ENCODE measurements at regions not wholly inside any gene's neighbourhood (a gene's known extent, or its start where the extent isn't known, plus 50 kb on each side); places are given as distances from the start of the nearest gene placed in this dataset.
"Not testable (repeated sequence)": the region's sequence is repeated elsewhere in the genome, so short reads cannot be mapped to it uniquely, and the experiment has no call there.

- Histone ChIP-seq H3K4me3 (ENCODE audit: low read length) (no peak overlapping the region), H3K79me2 (ENCODE audit: low read length) (no peaks in the 10 kb centered on the region), H3K9ac (ENCODE audit: low read length) (no peak overlapping the region), H3K4me2 (ENCODE audit: low read depth, low read length) (no peak overlapping the region), H3K27ac (ENCODE audit: low read length) (no peak overlapping the region), H3K9me2 (replicated peaks; ENCODE audit: insufficient read depth, low read length) (no peaks in the 10 kb centered on the region), H4K20me1 (ENCODE audit: insufficient read depth, low read length) (no peaks in the 10 kb centered on the region), H3K9me3 (replicated peaks; ENCODE audit: insufficient read depth, low read length) (no peaks in the 10 kb centered on the region), H3K4me1 (ENCODE audit: low read length) (no peaks in the 10 kb centered on the region), H3K36me3 (replicated peaks; ENCODE audit: insufficient read depth, low read length) (no peaks in the 10 kb centered on the region), H3F3A (ENCODE audit: insufficient read depth, low read length) (no peaks in the 10 kb centered on the region), H3K27me3 (replicated peaks; ENCODE audit: insufficient read depth, low read length) (no peaks in the 10 kb centered on the region), H2AFZ (ENCODE audit: low read length) (no peak overlapping the region)
- no peak for DNase-seq
- TF ChIP-seq EZH2 (optimal IDR thresholded peaks at IDR 0.05; ENCODE audit: low read depth, low read length) (no peak), EZH2phosphoT487 (IDR thresholded peaks at IDR 0.05; ENCODE audit: low read length) (no peak), CTCF (IDR thresholded peaks at IDR 0.05; ENCODE audit: low read length) (no peak)
Measured at GRCh38 chr1:182328591-182328990, 63.0 kb downstream of the GLUL start.

- no peaks in the 10 kb centered on the region for H3K27me3 ChIP-seq (replicated peaks; ENCODE audit: insufficient read depth, low read length)
- TF ChIP-seq EZH2phosphoT487 (IDR thresholded peaks at IDR 0.05; ENCODE audit: low read length) (no peak), CTCF (IDR thresholded peaks at IDR 0.05; ENCODE audit: low read length) (no peak), EZH2 (optimal IDR thresholded peaks at IDR 0.05; ENCODE audit: low read depth, low read length) (no peak)
- H3K9me2 ChIP-seq (replicated peaks; ENCODE audit: insufficient read depth, low read length): no peaks in the 10 kb centered on the region
Measured at GRCh38 chr1:182325339-182325738, 66.3 kb downstream of the GLUL start.

GRCh38 chr1:182321532-182321931 lies 70.1 kb downstream of the GLUL start:
- H3K9me2 ChIP-seq (replicated peaks; ENCODE audit: insufficient read depth, low read length); H2AFZ ChIP-seq (ENCODE audit: low read length); H4K20me1 ChIP-seq (ENCODE audit: insufficient read depth, low read length); H3K9ac ChIP-seq (ENCODE audit: low read length); DNase-seq; H3F3A ChIP-seq (ENCODE audit: insufficient read depth, low read length); H3K36me3 ChIP-seq (replicated peaks; ENCODE audit: insufficient read depth, low read length); H3K4me1 ChIP-seq (ENCODE audit: low read length); H3K27me3 ChIP-seq (replicated peaks; ENCODE audit: insufficient read depth, low read length); H3K9me3 ChIP-seq (replicated peaks; ENCODE audit: insufficient read depth, low read length); H3K27ac ChIP-seq (ENCODE audit: low read length); H3K4me2 ChIP-seq (ENCODE audit: low read depth, low read length); H3K4me3 ChIP-seq (ENCODE audit: low read length); H3K79me2 ChIP-seq (ENCODE audit: low read length): not testable (repeated sequence)

More at GRCh38 chr1:182325339-182325738, 66.3 kb downstream of the GLUL start:
- H3K27ac ChIP-seq (ENCODE audit: low read length): no peak overlapping the region
- no peaks in the 10 kb centered on the region for H3K36me3 ChIP-seq (replicated peaks; ENCODE audit: insufficient read depth, low read length)
- no peaks in the 10 kb centered on the region for H3K9me3 ChIP-seq (replicated peaks; ENCODE audit: insufficient read depth, low read length)
- no peak overlapping the region for H3K4me2 ChIP-seq (ENCODE audit: low read depth, low read length)
- no peaks in the 10 kb centered on the region for H3K79me2 ChIP-seq (ENCODE audit: low read length)
- H3F3A ChIP-seq (ENCODE audit: insufficient read depth, low read length): no peaks in the 10 kb centered on the region
- no peak for DNase-seq
- H2AFZ ChIP-seq (ENCODE audit: low read length): no peak overlapping the region
- no peak overlapping the region for H3K9ac ChIP-seq (ENCODE audit: low read length)
- no peaks in the 10 kb centered on the region for H4K20me1 ChIP-seq (ENCODE audit: insufficient read depth, low read length)
- no peaks in the 10 kb centered on the region for H3K4me1 ChIP-seq (ENCODE audit: low read length)
- no peak overlapping the region for H3K4me3 ChIP-seq (ENCODE audit: low read length)

GRCh38 chr1:182317611-182318161 lies 73.9 kb downstream of the GLUL start:
- no peak overlapping the region for H2AFZ ChIP-seq (ENCODE audit: low read length)
- H3F3A ChIP-seq (ENCODE audit: insufficient read depth, low read length): no peaks in the 10 kb centered on the region
- no peaks in the 10 kb centered on the region for H3K4me1 ChIP-seq (ENCODE audit: low read length)
- H3K9ac ChIP-seq (ENCODE audit: low read length): no peak overlapping the region
- no peaks in the 10 kb centered on the region for H3K9me2 ChIP-seq (replicated peaks; ENCODE audit: insufficient read depth, low read length)
- no peaks in the 10 kb centered on the region for H3K9me3 ChIP-seq (replicated peaks; ENCODE audit: insufficient read depth, low read length)
- no peaks in the 10 kb centered on the region for H3K79me2 ChIP-seq (ENCODE audit: low read length)
- DNase-seq: no peak
- H3K4me3 ChIP-seq (ENCODE audit: low read length): no peak overlapping the region
- H3K27me3 ChIP-seq (replicated peaks; ENCODE audit: insufficient read depth, low read length): no peaks in the 10 kb centered on the region
- H3K36me3 ChIP-seq (replicated peaks; ENCODE audit: insufficient read depth, low read length): no peaks in the 10 kb centered on the region
- H3K27ac ChIP-seq (ENCODE audit: low read length): no peak overlapping the region
- H4K20me1 ChIP-seq (ENCODE audit: insufficient read depth, low read length): no peaks in the 10 kb centered on the region
- H3K4me2 ChIP-seq (ENCODE audit: low read depth, low read length): no peak overlapping the region
- TF ChIP-seq EZH2 (optimal IDR thresholded peaks at IDR 0.05; ENCODE audit: low read depth, low read length) (no peak), EZH2phosphoT487 (IDR thresholded peaks at IDR 0.05; ENCODE audit: low read length) (no peak), CTCF (IDR thresholded peaks at IDR 0.05; ENCODE audit: low read length) (no peak)

GRCh38 chr1:182316454-182316853 lies 75.1 kb downstream of the GLUL start:
- not testable (repeated sequence) for DNase-seq; H3K9ac ChIP-seq (ENCODE audit: low read length); H3K4me1 ChIP-seq (ENCODE audit: low read length); H3K9me2 ChIP-seq (replicated peaks; ENCODE audit: insufficient read depth, low read length); H3K9me3 ChIP-seq (replicated peaks; ENCODE audit: insufficient read depth, low read length); H3F3A ChIP-seq (ENCODE audit: insufficient read depth, low read length); H4K20me1 ChIP-seq (ENCODE audit: insufficient read depth, low read length); H3K27ac ChIP-seq (ENCODE audit: low read length); H3K4me2 ChIP-seq (ENCODE audit: low read depth, low read length); H3K27me3 ChIP-seq (replicated peaks; ENCODE audit: insufficient read depth, low read length); H3K79me2 ChIP-seq (ENCODE audit: low read length); H3K36me3 ChIP-seq (replicated peaks; ENCODE audit: insufficient read depth, low read length); H3K4me3 ChIP-seq (ENCODE audit: low read length); H2AFZ ChIP-seq (ENCODE audit: low read length)

Data from MM.1S (cell line).